GM19043 (cell line): ENCODE measurements at regions not wholly inside any gene's neighbourhood (a gene's known extent, or its start where the extent isn't known, plus 50 kb on each side); places are given as distances from the start of the nearest gene placed in this dataset.
"Not testable (repeated sequence)": the region's sequence is repeated elsewhere in the genome, so short reads cannot be mapped to it uniquely, and the experiment has no call there.

Source experiments
- ATAC-seq: cut with Tn5 transposase; IDR thresholded peaks from one replicate; pipeline ENCODE4 v1.9.1; 2021; ENCODE audit warnings: low read depth; ENCODE audit not compliant: unreplicated experiment

- ATAC-seq = no peak
These were observed 215.8 kb upstream of the PBX1 start for GRCh38 chr1:164343189-164343588.

- no peak for ATAC-seq
These were observed 211.0 kb upstream of the PBX1 start for GRCh38 chr1:164347980-164348379.

DNA sequence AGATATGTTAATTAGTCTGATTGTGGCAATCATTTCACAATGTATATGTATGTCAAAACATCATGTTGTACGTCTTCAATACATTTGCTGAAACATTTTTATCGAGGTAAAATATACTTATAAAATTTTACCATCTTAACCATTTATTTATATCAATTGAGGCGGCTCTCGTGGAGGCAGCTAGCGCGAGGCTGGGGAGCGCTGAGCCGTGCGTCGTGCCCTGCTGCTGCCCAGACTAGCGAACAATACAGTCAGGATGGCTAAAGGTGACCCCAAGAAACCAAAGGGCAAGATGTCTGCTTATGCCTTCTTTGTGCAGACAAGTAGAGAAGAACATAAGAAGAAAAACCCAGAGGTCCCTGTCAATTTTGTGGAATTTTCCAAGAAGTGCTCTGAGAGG lies 202.5 kb upstream of the PBX1 start:
- ATAC-seq = no peak

GRCh38 chr1:164360265-164360664 lies 198.7 kb upstream of the PBX1 start:
- ATAC-seq = no peak

DNA sequence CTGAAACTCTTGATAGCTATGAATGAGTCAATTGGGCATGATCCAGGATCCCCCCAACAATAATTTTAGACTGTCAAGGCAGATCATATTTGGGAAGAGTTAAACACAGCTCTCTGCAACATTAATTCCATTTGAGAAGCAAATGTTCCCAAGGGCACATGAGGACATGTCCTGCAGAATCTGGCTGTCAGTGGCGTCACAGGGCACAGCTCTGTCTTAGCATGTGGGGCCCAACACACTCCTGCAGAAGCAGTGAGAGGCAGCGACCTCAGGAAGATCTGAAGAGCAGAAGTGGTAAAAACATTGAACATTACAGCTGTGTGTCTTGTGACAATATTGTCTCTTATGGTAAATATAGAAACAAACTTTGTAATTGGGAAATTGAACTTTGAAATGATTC lies 197.1 kb upstream of the PBX1 start:
- no peak for ATAC-seq

DNA sequence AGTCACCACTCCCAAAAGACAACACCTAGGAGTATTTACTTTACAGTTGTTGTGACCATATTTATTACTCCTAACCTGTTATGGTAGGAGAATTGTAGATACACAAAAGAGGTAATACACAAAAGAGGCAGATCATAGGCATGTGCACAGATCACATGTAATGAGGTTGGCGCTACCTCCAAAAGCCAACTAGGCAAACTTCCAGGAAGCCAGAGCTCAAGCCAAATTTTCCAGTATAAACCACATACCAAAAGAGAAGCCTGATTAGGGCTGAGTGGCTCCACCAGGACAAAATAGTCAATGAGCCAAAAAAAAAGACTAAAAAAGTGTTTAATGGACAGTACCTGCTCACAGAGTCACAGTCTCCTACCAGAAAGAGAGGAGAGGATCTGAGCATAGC lies 195.0 kb upstream of the PBX1 start:
- ATAC-seq = no peak

DNA sequence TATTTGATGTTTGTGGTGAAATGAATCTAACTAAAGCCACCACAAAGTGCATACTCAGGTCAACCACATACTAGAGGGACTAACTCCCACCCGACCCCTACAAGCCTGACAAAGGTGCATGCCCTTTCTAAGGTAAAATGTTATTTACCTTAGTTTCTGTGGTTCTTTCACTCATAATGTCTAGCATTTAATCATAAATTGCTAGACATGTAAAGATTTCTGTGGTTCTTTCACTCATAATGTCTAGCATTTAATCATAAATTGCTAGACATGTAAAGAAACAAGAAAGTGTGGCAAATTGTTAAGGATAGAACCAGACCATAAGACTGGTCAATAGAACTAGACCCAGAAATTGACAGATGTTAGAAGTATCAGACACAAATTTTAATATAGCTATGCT lies 193.0 kb upstream of the PBX1 start:
- no peak for ATAC-seq

DNA sequence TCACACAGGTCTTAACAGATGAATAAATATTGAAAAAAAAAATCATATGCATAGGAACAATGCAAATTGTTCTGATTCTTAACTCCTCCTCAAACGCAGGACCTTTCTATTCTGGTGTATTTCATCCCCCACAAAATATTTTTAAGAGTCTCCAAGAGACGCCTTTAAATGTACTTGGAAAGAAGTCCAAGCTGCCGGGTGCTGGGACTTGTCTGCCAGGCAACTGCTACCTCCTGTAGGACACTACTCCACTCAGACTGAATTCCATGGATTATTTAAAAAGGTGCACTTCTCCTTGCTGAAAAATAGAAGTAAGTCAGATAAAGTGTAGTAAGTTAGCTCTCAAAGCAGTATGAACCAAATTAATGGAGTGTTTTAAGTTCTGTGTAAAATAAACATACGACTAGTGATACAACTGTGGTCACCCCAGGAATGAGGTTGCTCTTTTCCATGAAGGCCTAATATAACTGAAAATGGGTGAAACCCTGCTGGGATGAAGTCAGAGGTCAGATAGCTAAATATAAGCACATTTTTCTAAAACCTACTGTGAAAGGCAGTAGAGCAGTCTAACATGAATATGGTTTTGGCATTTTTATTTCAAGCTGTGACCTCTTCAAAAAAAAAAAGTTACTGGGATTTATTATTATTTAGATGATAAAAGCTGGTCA lies 189.2 kb upstream of the PBX1 start:
- ATAC-seq = no peak

- ATAC-seq = no peak
These were observed 178.1 kb upstream of the PBX1 start for GRCh38 chr1:164380893-164381292.

DNA sequence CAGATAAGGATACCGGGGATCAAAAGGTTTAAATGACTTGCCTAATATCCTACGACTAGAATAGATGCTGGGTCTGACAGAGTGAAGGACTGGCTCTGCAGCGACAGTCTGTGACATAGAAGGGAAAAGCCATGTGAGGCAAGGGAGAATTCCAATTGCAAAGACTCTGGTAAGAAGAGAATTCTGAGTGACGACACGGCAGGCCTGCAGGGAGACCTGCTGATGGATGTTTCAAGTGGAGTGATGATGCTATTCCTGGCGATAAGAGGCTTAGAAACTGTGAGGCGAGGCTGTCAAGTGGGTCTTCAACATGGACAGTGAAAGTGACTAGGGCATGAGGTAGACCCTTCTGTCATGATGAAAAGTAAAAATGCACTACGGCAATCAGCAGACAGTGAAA lies 176.6 kb upstream of the PBX1 start:
- ATAC-seq = no peak

- ATAC-seq = no peak
These were observed 174.7 kb upstream of the PBX1 start for GRCh38 chr1:164384262-164384661.

DNA sequence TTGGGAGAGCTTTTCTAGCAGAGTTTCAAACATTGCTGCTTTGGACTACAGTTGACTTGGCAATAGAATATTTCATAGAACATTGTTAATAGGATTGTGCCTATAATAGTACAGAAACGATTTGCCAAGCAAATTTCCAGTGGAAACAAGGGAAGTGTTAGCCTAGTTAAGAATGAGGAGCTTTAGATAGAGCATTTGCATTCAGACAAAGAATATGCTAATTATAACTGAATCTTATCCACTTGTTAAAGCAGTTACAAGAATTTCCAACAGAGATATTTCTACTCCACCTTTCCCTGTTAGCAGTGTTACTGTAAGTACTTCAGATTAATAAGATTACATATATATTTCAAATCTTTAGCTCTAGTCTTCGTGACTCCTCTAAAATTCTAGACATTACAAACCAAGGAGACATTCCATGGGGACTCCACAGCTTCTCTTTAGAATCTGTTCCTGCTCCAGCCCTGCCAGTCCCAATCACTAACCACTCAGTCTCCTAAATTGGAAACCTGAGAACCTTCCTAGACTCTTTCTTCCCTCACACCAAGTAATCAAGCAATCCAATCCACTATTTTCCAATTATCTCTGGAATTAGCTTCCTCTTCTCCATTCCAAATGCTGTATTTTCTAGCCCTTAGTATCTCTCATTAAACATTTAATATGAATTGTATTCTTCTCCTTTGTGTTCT lies 141.8 kb upstream of the PBX1 start:
- ATAC-seq = no peak

DNA sequence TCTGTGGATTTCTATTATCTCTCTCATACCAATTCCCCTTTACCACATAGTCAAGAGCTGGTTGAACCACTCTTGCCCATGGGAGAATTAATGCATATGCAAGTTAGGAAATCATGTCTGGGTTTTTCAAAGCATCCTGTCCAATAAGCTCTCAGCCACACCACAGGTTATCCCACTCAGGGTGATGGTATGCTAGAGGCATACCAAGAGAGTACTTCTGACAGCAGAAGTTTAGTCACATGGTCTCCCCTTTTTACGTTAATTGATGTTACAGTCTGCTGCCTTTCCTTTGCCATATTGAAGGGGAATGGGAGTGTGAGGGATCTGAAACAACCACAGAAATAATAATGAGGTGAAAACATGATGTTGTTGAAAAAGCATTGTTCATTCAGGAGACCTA lies 135.8 kb upstream of the PBX1 start:
- ATAC-seq = no peak

DNA sequence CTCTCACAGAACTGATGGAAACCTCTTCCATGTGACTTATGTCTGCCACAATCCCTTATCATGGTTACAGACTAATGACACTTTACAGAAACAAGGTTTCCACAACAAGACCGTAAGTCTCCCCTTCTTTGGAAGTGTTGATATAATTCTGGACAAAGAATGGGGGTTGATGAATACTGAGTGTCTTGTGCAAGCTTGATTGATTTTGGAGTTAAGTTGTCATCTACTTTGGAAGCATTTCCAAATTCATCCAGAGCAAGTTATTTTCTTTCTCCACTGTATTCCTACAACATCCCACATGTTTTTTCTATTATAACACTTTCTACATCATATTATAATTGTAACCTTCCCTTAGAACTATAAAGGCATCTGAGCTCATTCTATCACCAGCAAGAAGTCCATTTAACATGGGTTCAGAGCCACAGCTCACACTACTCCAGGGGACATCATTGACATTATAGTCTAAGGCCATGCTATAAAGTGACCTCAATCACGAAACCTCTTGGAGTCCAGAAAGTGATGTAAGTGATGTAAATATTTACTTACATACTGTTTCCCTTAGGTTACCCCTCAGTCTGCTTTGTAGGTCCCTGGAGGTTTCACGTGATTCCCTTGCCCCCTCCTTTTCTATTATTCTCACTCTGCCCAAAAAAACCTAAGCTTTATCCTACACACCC lies 125.7 kb upstream of the PBX1 start:
- no peak for ATAC-seq

GRCh38 chr1:164433818-164434170 lies 125.2 kb upstream of the PBX1 start:
- ATAC-seq = no peak

GRCh38 chr1:164440232-164440631 lies 118.8 kb upstream of the PBX1 start:
- ATAC-seq = no peak

DNA sequence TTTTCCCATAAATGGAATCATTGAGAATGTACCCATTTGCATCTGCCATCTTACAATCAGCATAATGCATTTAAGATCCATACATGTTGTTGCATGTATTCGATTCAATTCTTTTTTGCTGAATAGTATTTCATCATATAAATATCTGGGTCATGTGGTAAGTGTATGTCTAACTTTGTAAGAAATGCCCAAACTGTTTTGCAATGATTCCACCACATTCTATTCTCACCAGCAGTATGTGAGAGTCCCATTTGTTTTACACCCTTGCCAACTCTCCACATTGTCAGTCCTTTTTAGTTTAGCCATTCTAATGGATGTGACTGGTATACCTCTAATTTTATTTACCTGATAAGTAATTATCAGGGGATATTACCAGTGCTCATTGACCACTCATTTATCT lies 115.8 kb upstream of the PBX1 start:
- no peak for ATAC-seq

- ATAC-seq = no peak
These were observed 115.1 kb upstream of the PBX1 start for GRCh38 chr1:164443836-164444235.

DNA sequence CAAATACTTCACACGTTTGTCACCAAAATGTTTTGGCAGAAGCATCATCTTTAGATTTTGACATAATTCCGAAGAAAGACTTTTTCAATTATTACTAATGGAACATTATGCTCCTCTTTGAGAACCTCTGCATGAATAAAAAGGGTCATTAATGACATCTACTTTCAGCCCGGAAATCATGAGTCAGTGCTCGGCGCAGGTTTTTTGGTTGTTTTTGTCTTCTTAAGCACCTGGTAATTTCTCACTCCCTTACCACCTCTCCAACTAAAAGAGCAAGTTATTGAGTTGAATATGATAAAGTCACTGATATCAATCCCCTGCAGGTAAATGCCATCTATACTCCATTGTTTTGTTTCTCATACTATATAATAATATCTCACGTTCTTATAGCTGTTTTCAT lies 113.0 kb upstream of the PBX1 start:
- no peak for ATAC-seq

GRCh38 chr1:164452549-164452948 lies 106.4 kb upstream of the PBX1 start:
- no peak for ATAC-seq

DNA sequence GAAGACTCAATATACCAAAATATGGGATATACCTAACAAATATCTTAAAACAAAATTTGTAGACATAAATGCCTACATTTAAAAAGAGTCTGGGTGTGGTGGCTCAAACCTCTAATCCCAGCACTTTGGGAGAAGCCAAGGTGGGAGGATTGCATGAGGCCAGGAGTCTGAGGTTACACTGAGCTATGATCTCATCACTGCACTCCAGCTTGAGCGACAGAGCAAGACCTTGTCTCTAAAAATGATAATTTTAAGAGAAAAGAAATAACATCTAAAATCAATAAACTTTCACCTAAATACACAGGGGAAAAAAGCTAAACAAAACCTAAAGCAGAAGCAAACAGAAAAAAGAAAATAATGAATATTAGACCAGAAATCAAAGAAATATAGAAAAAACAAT lies 102.7 kb upstream of the PBX1 start:
- no peak for ATAC-seq

DNA sequence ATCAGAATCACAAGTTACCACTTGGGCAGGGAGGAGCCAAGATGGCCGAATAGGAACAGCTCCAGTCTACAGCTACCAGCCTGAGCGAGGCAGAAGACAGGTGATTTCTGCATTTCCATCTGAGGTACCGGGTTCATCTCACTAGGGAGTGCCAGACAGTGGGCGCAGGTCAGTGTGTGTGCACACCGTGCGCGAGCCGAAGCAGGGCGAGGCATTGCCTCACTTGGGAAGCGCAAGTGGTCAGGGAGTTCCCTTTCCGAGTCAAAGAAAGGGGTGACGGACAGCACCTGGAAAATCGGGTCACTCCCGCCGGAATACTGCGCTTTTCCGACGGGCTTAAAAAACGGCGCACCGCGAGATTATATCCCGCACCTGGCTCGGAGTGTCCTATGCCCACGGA lies 99.8 kb upstream of the PBX1 start:
- not testable (repeated sequence) for ATAC-seq
